MM.1S (cell line): ENCODE measurements at regions not wholly inside any gene's neighbourhood (a gene's known extent, or its start where the extent isn't known, plus 50 kb on each side); places are given as distances from the start of the nearest gene placed in this dataset.

Experiments used
- DNase-seq: peaks from one replicate; pipeline ENCODE4 v3.0.0-alpha.2; 2015
- H2AFZ ChIP-seq: fragments of 300-600 bp; sonication (generic); 2 replicates; pipeline ENCODE4 v1.6.0; 2016; ENCODE audit warnings: antibody characterized with exemption, low read length
- H3F3A ChIP-seq: fragments of 300-600 bp; sonication (generic); 2 replicates; pipeline ENCODE4 v1.6.1; 2016; ENCODE audit warnings: mild to moderate bottlenecking, antibody characterized with exemption, low read length, moderate library complexity, mixed read lengths; ENCODE audit not compliant: insufficient read depth
- H3K27ac ChIP-seq: fragments of 300-600 bp; sonication (generic); 2 replicates; pipeline ENCODE4 v1.5.1; 2016; ENCODE audit warnings: mild to moderate bottlenecking, low read length
- H3K27me3 ChIP-seq: fragments of 300-600 bp; sonication (generic); replicated peaks from 2 replicates; pipeline ENCODE4 v1.6.0; 2016; ENCODE audit warnings: low read length; ENCODE audit not compliant: insufficient read depth
- H3K36me3 ChIP-seq: fragments of 300-600 bp; sonication (generic); replicated peaks from 2 replicates; pipeline ENCODE4 v1.6.1; 2016; ENCODE audit warnings: mild to moderate bottlenecking, low read length, mixed read lengths; ENCODE audit not compliant: insufficient read depth
- H3K4me1 ChIP-seq: fragments of 300-600 bp; sonication (generic); 2 replicates; pipeline ENCODE4 v1.6.1; 2016; ENCODE audit warnings: low read length, mixed read lengths
- H3K4me2 ChIP-seq: fragments of 300-600 bp; sonication (generic); 2 replicates; pipeline ENCODE4 v1.6.0; 2016; ENCODE audit warnings: low read depth, low read length
- H3K4me3 ChIP-seq: fragments of 300-600 bp; sonication (generic); 2 replicates; pipeline ENCODE4 v1.5.1; 2016; ENCODE audit warnings: low read length, mixed read lengths
- H3K79me2 ChIP-seq: fragments of 300-600 bp; sonication (generic); 2 replicates; pipeline ENCODE4 v1.6.1; 2016; ENCODE audit warnings: mixed run types, low read length, mixed read lengths
- H3K9ac ChIP-seq: fragments of 300-600 bp; sonication (generic); 2 replicates; pipeline ENCODE4 v1.6.1; 2016; ENCODE audit warnings: low read length, mixed read lengths
- H3K9me2 ChIP-seq: fragments of 300-600 bp; sonication (generic); replicated peaks from 2 replicates; pipeline ENCODE4 v1.6.1; 2016; ENCODE audit warnings: mild to moderate bottlenecking, low read length, mixed read lengths; ENCODE audit not compliant: insufficient read depth
- H3K9me3 ChIP-seq: fragments of 300-600 bp; sonication (generic); replicated peaks from 2 replicates; pipeline ENCODE4 v1.6.1; 2016; ENCODE audit warnings: mild to moderate bottlenecking, low read length, mixed read lengths; ENCODE audit not compliant: insufficient read depth
- H4K20me1 ChIP-seq: fragments of 300-600 bp; sonication (generic); 2 replicates; pipeline ENCODE4 v1.6.1; 2016; ENCODE audit warnings: mild to moderate bottlenecking, low read length, moderate library complexity, mixed read lengths; ENCODE audit not compliant: insufficient read depth
- EZH2 ChIP-seq: fragments of 300-600 bp; sonication (generic); optimal IDR thresholded peaks from 2 replicates; pipeline ENCODE3; 2017; ENCODE audit warnings: low read depth, mild to moderate bottlenecking, antibody characterized with exemption, low read length, mixed read lengths
- EZH2phosphoT487 ChIP-seq: fragments of 300-600 bp; sonication (generic); IDR thresholded peaks from 2 replicates; pipeline ENCODE4 v1.6.1; 2018; ENCODE audit warnings: antibody characterized with exemption, low read length
- TF ChIP-seq, protein P1 (sequence below): fragments of 300-600 bp; sonication (generic); IDR thresholded peaks from 2 replicates; pipeline ENCODE4 v1.5.1; 2016; ENCODE audit warnings: antibody characterized with exemption, low read length, mixed read lengths

- Histone ChIP-seq H3K27ac (no peak overlapping the region), H3K27me3 (no peaks in the 10 kb centered on the region), H3K9me3 (no peaks in the 10 kb centered on the region), H3K4me2 (no peak overlapping the region), H3K4me1 (0 out of 2 replicates have a peak, but pooled peaks cover 4% of the 10 kb centered on the region), H3K4me3 (no peak overlapping the region), H4K20me1 (no peaks in the 10 kb centered on the region), H3K79me2 (no peaks in the 10 kb centered on the region), H2AFZ (no peak overlapping the region), H3K9me2 (no peaks in the 10 kb centered on the region), H3K36me3 (no peaks in the 10 kb centered on the region), H3F3A (peaks cover 2% of the 10 kb centered on the region; the same call in 1 of the 2 replicates), H3K9ac (no peak overlapping the region)
- DNase-seq: no peak
- TF ChIP-seq EZH2phosphoT487 (no peak), EZH2 (no peak)
- TF ChIP-seq, protein P1, sequence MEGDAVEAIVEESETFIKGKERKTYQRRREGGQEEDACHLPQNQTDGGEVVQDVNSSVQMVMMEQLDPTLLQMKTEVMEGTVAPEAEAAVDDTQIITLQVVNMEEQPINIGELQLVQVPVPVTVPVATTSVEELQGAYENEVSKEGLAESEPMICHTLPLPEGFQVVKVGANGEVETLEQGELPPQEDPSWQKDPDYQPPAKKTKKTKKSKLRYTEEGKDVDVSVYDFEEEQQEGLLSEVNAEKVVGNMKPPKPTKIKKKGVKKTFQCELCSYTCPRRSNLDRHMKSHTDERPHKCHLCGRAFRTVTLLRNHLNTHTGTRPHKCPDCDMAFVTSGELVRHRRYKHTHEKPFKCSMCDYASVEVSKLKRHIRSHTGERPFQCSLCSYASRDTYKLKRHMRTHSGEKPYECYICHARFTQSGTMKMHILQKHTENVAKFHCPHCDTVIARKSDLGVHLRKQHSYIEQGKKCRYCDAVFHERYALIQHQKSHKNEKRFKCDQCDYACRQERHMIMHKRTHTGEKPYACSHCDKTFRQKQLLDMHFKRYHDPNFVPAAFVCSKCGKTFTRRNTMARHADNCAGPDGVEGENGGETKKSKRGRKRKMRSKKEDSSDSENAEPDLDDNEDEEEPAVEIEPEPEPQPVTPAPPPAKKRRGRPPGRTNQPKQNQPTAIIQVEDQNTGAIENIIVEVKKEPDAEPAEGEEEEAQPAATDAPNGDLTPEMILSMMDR: no peak
These were observed 80.4 kb downstream of the CT47B1 start for GRCh38 chrX:120795301-120795700.

DNA sequence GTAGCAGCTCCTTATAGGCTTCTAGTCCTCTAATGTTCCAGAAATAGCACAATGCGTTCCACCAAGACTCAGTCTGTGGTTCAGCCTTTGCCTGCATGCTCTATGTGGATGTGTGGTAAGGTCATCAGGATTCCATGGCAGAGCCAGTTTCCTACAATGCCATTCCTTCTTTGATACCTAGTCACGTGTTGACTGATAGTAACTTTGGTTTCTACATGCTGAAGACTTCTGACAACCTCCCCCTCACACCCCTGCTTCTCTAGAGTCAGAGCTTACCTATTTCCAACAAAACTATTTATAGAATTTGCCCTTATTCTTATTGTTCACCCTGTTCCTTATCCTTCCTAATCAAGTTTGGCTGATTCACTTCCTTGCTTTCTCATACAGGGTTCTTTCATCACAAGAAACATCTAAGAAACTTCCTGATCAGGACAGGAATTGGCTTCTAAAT lies 81.1 kb downstream of the CT47B1 start:
- no peaks in the 10 kb centered on the region for H3K9me3 ChIP-seq
- no peaks in the 10 kb centered on the region for H3K27me3 ChIP-seq
- H3K4me1 ChIP-seq: 0 out of 2 replicates have a peak, but pooled peaks cover 4% of the 10 kb centered on the region
- no peaks in the 10 kb centered on the region for H4K20me1 ChIP-seq
- no peaks in the 10 kb centered on the region for H3K9me2 ChIP-seq
- DNase-seq: no peak
- no peak for TF ChIP-seq EZH2phosphoT487
- no peak for TF ChIP-seq EZH2
- TF ChIP-seq, protein P1: no peak
- no peak overlapping the region for H3K27ac ChIP-seq
- no peaks in the 10 kb centered on the region for H3K36me3 ChIP-seq
- H3F3A ChIP-seq: peaks cover 3% of the 10 kb centered on the region; the same call in 1 of the 2 replicates
- no peak overlapping the region for H3K9ac ChIP-seq
- no peak overlapping the region for H2AFZ ChIP-seq
- H3K4me2 ChIP-seq: no peak overlapping the region
- no peak overlapping the region for H3K4me3 ChIP-seq
- no peaks in the 10 kb centered on the region for H3K79me2 ChIP-seq

GRCh38 chrX:120793098-120793497 lies 82.6 kb downstream of the CT47B1 start:
- TF ChIP-seq, protein P1: no peak
- TF ChIP-seq EZH2 (no peak), EZH2phosphoT487 (no peak)
- H4K20me1 ChIP-seq: no peaks in the 10 kb centered on the region
- no peak for DNase-seq
- no peaks in the 10 kb centered on the region for H3K9me3 ChIP-seq
- no peak overlapping the region for H3K4me3 ChIP-seq
- no peak overlapping the region for H2AFZ ChIP-seq
- H3F3A ChIP-seq: peaks cover 3% of the 10 kb centered on the region; the same call in 1 of the 2 replicates
- H3K79me2 ChIP-seq: no peaks in the 10 kb centered on the region
- no peaks in the 10 kb centered on the region for H3K36me3 ChIP-seq
- H3K4me2 ChIP-seq: no peak overlapping the region
- H3K9me2 ChIP-seq: no peaks in the 10 kb centered on the region
- H3K27ac ChIP-seq: no peak overlapping the region
- no peak overlapping the region for H3K9ac ChIP-seq
- H3K27me3 ChIP-seq: no peaks in the 10 kb centered on the region
- 0 out of 2 replicates have a peak, but pooled peaks cover 4% of the 10 kb centered on the region for H3K4me1 ChIP-seq
